IPS-18c (cell line): ENCODE measurements at regions not wholly inside any gene's neighbourhood (a gene's known extent, or its start where the extent isn't known, plus 50 kb on each side); places are given as distances from the start of the nearest gene placed in this dataset.
"Not testable (repeated sequence)": the region's sequence is repeated elsewhere in the genome, so short reads cannot be mapped to it uniquely, and the experiment has no call there.

Experiments used
- H3K4me3 ChIP-seq: 2 replicates; pipeline ENCODE4 v1.7.0; 2013; ENCODE audit warnings: low read depth, mild to moderate bottlenecking, low read length, moderate library complexity; ENCODE audit not compliant: insufficient read depth
- H3K9me3 ChIP-seq: one replicate; pipeline ENCODE4 v1.6.1; 2013; ENCODE audit warnings: mild to moderate bottlenecking, low read length, moderate library complexity; ENCODE audit not compliant: control insufficient read depth, insufficient read depth

GRCh38 chr18:14606546-14606945 lies 63.1 kb upstream of the POTEC start:
- not testable (repeated sequence) for H3K9me3 ChIP-seq, H3K4me3 ChIP-seq

GRCh38 chr18:14607360-14607759 lies 64.0 kb upstream of the POTEC start:
- not testable (repeated sequence) for H3K9me3 ChIP-seq, H3K4me3 ChIP-seq

- H3K9me3 ChIP-seq, H3K4me3 ChIP-seq: not testable (repeated sequence)
These were observed 69.0 kb upstream of the POTEC start for GRCh38 chr18:14612422-14612821.

GRCh38 chr18:14614485-14614884 lies 71.1 kb upstream of the POTEC start:
- not testable (repeated sequence) for H3K4me3 ChIP-seq

GRCh38 chr18:14627336-14627735 lies 83.9 kb upstream of the POTEC start:
- not testable (repeated sequence) for H3K4me3 ChIP-seq, H3K9me3 ChIP-seq

More at GRCh38 chr18:14614485-14614884, 71.1 kb upstream of the POTEC start:
- not testable (repeated sequence) for H3K9me3 ChIP-seq

GRCh38 chr18:14628323-14628978 lies 85.1 kb upstream of the POTEC start:
- H3K9me3 ChIP-seq, H3K4me3 ChIP-seq: not testable (repeated sequence)

GRCh38 chr18:14628979-14629325 lies 85.6 kb upstream of the POTEC start:
- H3K4me3 ChIP-seq, H3K9me3 ChIP-seq: not testable (repeated sequence)

GRCh38 chr18:14632976-14633375 lies 89.6 kb upstream of the POTEC start:
- not testable (repeated sequence) for H3K9me3 ChIP-seq, H3K4me3 ChIP-seq

- H3K9me3 ChIP-seq, H3K4me3 ChIP-seq: not testable (repeated sequence)
These were observed 94.6 kb upstream of the POTEC start for GRCh38 chr18:14638008-14638407.

- peak overlapping the region; percentile 45; the same call in 1 of the 2 replicates for H3K4me3 ChIP-seq
These were observed 97.7 kb upstream of the POTEC start for GRCh38 chr18:14641121-14641520.

GRCh38 chr18:14643715-14644290 lies 100.4 kb upstream of the POTEC start:
- H3K4me3 ChIP-seq: not testable (repeated sequence)

More at GRCh38 chr18:14641121-14641520, 97.7 kb upstream of the POTEC start:
- H3K9me3 ChIP-seq: not testable (repeated sequence)

GRCh38 chr18:14693051-14693450 lies 54.9 kb upstream of the ANKRD30B start:
- H3K4me3 ChIP-seq, H3K9me3 ChIP-seq: not testable (repeated sequence)

More at GRCh38 chr18:14643715-14644290, 100.4 kb upstream of the POTEC start:
- not testable (repeated sequence) for H3K9me3 ChIP-seq

- not testable (repeated sequence) for H3K9me3 ChIP-seq, H3K4me3 ChIP-seq
These were observed 54.1 kb upstream of the ANKRD30B start for GRCh38 chr18:14693882-14694281.

- not testable (repeated sequence) for H3K9me3 ChIP-seq, H3K4me3 ChIP-seq
These were observed 50.0 kb upstream of the ANKRD30B start for GRCh38 chr18:14698006-14698405.
